A549 (cell line): ENCODE measurements at regions not wholly inside any gene's neighbourhood (a gene's known extent, or its start where the extent isn't known, plus 50 kb on each side); places are given as distances from the start of the nearest gene placed in this dataset.
"Not testable (repeated sequence)": the region's sequence is repeated elsewhere in the genome, so short reads cannot be mapped to it uniquely, and the experiment has no call there.

Experiments
- EP300 ChIP-seq, 2 experiments: fragments of >200 bp; sonication (Bioruptor Twin); formaldehyde crosslinking; IDR thresholded peaks; 2 replicates in 1 of 2; 3 replicates in 1 of 2; pipeline ENCODE4 v1.6.1; 2016 to 2017
- POLR2A ChIP-seq: IDR thresholded peaks from 2 replicates; pipeline ENCODE4 v1.6.1; 2012; ENCODE audit warnings: mild to moderate bottlenecking, low read length
- SMC3 ChIP-seq: fragments of >200 bp; sonication (Bioruptor Twin); formaldehyde crosslinking; IDR thresholded peaks from 3 replicates; pipeline ENCODE4 v1.6.1; 2018; ENCODE audit warnings: inconsistent platforms
- TP53 ChIP-seq: fragments of 250-450 bp; sonication (Bioruptor Pico); IDR thresholded peaks from 2 replicates; pipeline ENCODE4 v1.5.0; 2021; ENCODE audit warnings: mild to moderate bottlenecking, moderate library complexity
- TF ChIP-seq, protein P1 (sequence below): fragments of >200 bp; sonication (Bioruptor Twin); formaldehyde crosslinking; IDR thresholded peaks from 3 replicates; pipeline ENCODE4 v1.5.1; 2016

DNA sequence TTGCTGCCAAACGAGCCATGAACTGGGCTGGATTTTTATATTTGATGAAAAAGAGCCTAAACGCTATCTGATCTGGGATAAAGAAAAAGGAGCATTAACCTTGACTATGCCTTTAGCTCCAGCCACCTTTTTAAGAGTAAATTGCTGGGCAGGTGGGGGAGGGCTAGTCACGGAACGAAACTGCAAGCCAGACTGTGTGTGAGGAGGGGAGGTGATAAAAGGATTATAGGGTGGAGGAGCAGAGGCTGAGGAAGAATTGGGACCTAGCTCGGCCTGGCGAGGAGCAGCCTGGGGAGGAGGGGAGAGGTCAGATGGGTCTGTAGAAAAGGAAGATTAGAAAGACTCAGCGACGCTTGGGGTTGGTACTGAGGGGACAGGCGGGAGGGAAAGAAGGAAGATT is 183.1 kb downstream of the CD83 start:
- not testable (repeated sequence) for TF ChIP-seq SMC3; EP300 (IDR thresholded peaks at IDR 0.05); POLR2A; TP53 (CRISPR knock-in tag)
- TF ChIP-seq, protein P1, sequence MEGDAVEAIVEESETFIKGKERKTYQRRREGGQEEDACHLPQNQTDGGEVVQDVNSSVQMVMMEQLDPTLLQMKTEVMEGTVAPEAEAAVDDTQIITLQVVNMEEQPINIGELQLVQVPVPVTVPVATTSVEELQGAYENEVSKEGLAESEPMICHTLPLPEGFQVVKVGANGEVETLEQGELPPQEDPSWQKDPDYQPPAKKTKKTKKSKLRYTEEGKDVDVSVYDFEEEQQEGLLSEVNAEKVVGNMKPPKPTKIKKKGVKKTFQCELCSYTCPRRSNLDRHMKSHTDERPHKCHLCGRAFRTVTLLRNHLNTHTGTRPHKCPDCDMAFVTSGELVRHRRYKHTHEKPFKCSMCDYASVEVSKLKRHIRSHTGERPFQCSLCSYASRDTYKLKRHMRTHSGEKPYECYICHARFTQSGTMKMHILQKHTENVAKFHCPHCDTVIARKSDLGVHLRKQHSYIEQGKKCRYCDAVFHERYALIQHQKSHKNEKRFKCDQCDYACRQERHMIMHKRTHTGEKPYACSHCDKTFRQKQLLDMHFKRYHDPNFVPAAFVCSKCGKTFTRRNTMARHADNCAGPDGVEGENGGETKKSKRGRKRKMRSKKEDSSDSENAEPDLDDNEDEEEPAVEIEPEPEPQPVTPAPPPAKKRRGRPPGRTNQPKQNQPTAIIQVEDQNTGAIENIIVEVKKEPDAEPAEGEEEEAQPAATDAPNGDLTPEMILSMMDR: not testable (repeated sequence)
